CD4-positive, alpha-beta T cell treated with Interleukin-2 at 100 ng/mL for 4 hours (primary cell): ENCODE measurements at regions not wholly inside any gene's neighbourhood (a gene's known extent, or its start where the extent isn't known, plus 50 kb on each side); places are given as distances from the start of the nearest gene placed in this dataset.

Experiments used
- DNase-seq: peaks from one replicate; pipeline ENCODE4 v3.0.0-alpha.2; 2020; ENCODE audit warnings: low spot score

- DNase-seq: no peak
Measured at GRCh38 chr11:70486731-70487130, 88.4 kb downstream of the CTTN start.

GRCh38 chr11:70487160-70487559 lies 88.8 kb downstream of the CTTN start:
- DNase-seq: no peak

DNA sequence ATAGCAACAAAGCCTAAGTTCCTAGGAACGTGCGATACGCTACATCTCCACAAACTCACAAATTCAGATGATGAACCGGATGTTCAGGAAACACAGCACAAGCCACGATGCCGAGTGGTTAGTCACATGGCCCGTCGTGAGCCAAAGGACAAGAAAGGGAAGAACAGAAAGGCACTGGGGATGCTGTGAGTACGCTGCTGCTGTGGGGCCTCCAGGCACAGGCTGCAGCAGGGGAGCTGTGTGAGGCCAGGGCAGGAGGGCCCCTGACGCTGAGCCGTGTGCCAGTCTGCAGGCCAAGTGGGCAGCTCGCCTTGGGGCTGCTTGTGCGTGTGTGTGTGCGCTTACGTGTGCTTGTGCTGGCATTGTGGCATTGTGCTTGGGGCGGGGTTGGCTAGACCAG lies 89.4 kb downstream of the CTTN start:
- DNase-seq: no peak

GRCh38 chr11:70488171-70488703 lies 89.9 kb downstream of the CTTN start:
- no peak for DNase-seq

DNA sequence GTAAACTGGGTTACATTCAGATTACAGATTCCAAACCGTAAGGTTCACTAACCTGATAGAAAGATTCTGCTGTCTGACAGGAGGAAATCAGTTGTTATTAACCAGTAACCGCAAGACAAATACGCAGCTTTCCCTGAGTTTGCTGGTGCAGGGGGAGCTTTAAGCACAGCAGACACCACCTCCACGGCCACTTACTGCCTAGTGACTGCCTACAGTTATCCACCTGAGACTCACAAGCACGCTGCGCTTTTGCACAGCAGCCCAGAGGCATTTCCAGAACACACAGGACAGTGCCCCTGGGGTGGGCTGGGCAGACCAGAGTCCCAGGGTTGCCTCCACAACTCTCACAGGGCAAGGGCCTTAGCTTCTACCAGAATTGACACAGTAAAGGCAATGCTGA lies 90.9 kb downstream of the CTTN start:
- no peak for DNase-seq

DNA sequence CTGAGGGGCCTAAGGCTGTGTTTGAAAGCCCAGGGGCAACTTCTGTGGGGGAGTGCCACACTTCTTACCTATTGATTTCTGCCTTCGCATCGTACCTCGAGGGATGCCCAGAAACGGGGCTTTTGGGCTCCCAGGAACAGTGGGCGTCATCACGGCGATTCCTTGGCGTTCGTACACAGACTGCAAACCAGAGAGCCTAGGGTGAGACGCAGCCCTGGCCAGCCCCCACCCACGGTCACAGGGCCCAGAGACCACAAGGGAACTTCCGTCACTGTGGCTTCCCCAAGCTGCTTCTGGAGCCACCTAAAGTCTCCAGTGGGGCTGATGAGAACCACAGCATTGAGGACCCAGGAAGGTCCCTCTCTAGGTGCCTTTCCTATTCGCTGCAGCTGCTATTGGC lies 91.9 kb downstream of the CTTN start:
- DNase-seq: no peak

DNA sequence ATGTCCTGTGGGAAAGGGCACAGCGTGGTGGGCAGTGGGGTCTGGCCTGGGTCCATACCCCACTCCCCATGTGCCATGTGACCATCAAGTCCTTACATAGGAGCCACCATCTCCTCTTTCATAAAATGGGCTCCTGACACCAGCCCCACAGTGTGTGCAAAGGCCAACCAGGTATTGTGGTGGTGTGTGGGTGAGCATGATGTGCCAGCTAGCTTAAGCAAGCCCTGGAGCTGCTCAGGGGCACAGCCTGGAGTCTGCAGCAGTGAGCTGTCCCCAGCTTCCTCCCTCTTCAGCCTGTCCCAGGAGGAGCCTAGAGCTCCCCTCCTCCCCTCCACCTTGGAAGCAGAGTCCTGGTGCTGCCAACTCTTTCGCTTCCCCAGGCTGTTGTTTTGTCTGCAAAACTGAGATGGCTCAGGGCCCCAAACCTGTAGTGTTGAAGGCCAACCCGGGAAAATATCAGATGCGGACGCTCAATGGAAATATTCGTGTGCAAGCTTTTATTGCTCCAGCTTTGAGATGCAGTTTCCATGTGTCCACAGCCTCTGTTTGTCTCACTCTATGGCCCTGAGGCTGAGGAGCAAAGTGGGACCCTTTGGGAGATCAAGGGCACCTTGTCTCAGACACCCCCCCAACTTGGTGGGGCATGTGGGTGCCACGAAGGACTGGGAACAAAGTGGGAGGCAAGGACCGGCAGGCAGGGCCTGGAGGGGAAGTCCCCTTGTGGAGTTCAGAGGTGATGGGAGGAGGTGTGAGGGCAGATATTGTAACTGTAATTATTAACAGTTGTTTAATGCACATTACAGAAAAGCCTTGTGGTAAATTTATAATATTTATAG lies 92.6 kb downstream of the CTTN start:
- no peak for DNase-seq

- no peak for DNase-seq
Measured at GRCh38 chr11:70491696-70492472, 93.6 kb downstream of the CTTN start.

DNA sequence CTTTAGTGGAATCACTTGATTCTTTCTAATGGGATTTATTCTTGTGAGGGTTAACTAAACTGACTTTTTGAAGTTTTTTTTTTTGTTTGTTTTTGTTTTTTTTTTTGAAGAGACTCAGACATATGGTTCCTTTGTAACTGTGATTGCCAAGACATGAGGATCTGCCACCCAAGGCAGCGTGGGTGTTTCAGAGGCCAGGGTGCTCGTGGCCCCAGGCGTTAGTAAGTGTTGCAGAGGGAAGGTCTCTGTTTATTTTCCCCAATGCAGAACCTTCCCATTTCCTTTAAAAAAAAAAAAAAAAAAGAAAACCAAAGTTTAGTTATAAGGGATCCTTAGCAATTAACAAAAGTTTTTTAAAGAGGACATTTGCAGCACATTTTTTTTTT lies 94.8 kb downstream of the CTTN start:
- no peak for DNase-seq

DNA sequence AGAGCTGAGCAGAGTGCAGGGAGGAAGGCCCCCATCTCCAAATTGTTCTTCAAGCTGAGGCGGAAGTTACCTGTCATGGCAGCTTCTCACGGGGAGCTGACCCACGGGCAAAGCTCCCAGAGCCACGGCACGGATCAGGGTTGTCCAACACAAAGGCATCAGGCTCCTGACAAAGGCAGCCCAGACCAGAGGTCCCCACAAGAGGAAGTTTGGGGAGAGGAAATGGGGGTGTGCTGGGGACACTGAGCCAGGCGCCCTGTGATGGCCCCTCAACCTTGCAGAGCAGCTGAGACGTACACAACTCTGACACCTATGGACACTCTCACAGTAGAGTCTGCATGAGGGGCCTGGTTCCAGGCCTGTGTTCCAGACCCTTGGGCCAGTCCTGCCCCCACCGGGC lies 95.6 kb downstream of the CTTN start:
- no peak for DNase-seq

DNA sequence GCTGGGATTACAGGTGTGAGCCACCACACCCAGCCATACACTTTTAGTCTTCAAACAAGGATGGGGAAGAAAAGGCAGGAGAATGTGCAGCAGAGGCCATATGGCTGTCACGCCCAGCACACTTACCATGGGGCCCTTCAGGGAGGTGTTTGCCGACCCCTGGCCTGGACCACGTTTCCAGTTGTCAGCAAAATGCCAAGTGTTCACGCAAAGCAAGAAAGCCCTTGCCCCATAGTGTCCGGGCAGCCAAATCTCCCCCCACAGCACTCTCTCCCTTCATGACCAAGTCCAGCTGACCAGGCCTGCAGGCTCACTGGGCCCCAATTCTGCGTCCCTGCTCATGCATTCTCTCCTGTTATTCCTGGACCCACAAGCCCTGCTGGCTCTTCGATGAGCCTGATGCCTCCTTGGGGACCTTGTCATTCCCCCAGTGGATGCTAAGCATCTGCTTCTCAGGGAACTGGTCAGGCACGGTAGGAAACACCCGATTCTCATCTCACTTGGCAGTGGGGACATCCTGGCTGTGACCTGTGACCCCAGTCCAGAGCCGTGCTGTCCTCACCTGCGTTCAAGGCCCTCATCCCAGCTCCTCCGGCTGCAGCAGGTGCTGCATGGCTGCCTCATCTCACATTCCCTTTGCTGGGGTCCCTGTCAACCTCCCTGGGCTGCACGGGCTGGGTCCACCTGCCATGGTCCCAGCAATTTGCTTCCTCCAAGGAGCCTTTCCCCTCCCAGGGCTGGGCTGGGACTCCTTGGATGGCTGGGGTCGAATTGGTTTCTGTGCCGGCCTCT lies 96.4 kb downstream of the CTTN start:
- no peak for DNase-seq

DNA sequence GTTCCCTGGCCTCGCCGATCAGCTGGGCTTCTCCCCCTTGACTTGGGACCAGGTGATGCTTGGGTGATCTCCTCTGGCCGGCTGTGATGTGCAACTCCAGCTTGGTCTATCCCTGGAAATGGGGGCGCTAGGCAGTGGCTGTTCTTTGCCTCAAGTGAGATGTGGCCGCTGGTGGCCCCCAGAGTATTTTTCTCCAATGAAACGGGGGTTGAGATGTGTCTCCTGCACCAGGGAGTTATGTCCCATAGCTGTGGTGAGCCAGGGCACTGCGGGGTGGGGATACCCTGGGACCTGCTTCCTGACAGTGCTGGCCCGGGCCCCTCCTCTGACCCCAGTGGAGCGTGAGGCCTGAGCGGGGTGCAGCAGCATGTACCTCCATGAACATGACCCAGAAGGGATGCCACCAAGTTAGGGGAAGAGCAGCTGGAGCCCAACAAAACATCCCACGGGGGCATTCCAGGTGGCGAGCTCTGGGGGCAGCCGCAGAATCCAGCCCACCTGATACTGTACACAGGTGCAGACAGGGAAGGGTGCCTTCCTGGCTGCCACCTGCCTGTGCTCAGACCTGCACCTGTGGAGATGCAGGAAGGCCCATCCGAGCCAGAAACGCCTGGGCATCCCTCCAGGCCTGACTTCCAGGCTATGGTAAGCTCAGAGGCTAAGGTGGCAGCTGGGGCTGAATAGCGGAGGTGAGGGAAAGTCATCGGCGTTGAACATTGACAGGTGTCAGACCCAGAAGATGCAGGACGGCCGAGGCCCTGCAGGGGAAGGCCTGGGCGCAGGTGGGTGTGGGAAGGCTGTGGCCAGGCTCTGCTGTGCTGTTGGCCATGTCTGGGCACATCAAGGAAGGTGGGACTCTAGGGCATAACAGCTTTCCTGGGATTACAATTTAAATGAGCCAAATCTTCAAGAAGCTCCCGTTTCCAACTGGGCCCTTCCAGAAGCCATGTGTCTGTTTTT lies 97.3 kb downstream of the CTTN start:
- no peak for DNase-seq

DNA sequence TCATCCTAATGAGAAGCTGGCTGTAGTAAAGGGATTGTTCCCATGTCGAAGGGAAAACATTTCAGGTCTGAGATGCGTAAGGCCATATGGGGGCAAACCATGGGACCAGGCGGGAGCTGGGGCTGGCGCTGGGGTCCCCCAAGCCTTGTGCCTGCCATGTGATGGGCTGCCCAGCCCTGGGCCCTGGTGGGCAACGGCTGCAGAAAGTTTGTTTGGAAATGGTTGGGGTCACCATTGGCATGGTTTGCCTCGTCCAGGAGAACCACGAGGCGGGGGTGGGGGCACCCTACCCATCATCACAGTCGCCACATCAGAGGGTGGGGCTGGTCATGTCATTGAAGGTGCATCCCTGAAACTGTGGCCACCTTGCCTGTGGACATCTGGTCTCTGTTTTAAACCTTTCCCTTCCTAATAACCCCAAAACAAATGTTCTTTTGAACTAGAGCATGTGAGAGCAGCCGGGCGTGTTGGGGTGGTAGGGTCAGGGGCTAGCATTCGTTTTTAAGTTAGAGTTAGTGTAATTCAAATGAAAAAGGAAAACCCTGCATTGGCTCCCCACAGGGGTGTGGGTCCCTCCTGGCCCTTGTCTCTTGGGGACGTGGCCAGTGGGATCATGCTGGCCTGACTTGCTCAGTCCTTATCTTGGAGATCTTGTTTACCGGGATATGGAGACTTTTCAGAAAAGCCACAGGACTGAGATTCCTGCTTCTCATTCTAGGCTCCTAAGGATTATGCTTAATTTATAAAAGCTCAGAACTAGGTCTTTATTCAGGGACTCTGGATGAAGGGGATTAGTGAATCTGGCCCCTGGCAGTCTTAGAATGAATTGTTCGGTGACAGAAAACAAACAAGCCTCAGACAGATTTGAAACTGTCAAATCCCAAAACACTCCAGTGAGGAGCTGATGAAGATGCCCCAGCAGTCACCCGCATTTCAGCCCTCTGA lies 98.5 kb downstream of the CTTN start:
- DNase-seq: no peak

DNA sequence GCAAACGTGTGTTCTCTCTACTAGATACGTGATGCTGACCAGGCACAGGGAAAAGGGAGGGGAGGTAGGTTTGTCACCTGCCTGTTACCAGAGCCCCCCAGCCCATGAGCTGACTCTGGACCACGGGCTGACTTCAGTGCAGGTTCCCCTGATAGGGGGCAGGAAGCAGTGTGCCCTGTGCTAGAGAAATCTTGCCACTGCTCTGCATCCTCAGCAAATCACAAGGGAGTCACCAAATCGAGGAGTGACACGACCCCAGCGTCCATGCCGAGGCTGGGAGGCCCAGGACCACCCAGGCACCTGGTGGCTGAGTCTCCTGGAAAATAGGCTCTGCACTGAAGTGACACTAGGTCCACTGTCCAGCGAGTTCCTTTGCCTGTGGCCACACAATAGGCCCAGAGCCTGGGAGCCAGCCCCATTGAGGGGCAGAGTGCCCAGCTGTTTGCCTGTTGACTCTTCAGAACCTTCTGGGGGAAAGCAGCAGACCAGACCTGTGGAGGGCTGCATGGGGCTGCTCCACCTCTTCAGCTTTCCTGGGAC lies 99.3 kb downstream of the CTTN start:
- DNase-seq: no peak

DNA sequence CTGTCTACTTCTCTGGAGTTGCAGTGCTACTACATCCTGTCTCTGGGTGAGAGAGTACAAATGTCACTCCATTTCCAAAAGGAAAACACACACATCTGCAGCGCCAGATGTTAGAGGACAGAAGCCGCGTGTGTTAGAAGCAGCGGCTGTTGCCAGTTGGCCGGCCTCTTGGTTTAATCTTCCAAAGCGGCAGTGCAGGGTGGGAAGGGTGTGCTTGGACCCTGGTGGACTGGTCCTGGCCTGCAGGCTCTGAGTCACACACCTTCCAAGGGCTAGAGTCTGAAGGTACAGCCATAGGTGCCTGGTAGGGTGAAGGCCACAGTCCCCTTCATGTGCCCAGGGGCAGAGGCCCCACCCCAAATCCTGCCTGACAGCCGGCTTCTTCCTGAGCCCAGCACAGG lies 99.8 kb downstream of the CTTN start:
- DNase-seq: no peak

GRCh38 chr11:70498976-70499801 lies 100.9 kb downstream of the CTTN start:
- DNase-seq: no peak

GRCh38 chr11:70500076-70500847 lies 101.9 kb downstream of the CTTN start:
- DNase-seq: no peak
